Astrocyte (in vitro differentiated cells and primary cell): ENCODE measurements at regions not wholly inside any gene's neighbourhood (a gene's known extent, or its start where the extent isn't known, plus 50 kb on each side); places are given as distances from the start of the nearest gene placed in this dataset.

ENCODE experiments used
- EZH2 ChIP-seq: IDR thresholded peaks from 2 replicates; pipeline ENCODE4 v1.6.1; 2012; ENCODE audit warnings: mild to moderate bottlenecking, low read length, inconsistent platforms; ENCODE audit not compliant: insufficient read depth
- TF ChIP-seq, protein P1 (sequence below): IDR thresholded peaks from 2 replicates; pipeline ENCODE4 v1.5.1; 2011; ENCODE audit warnings: low read depth, mild to moderate bottlenecking, inconsistent platforms, low read length, moderate library complexity; ENCODE audit not compliant: insufficient read depth

DNA sequence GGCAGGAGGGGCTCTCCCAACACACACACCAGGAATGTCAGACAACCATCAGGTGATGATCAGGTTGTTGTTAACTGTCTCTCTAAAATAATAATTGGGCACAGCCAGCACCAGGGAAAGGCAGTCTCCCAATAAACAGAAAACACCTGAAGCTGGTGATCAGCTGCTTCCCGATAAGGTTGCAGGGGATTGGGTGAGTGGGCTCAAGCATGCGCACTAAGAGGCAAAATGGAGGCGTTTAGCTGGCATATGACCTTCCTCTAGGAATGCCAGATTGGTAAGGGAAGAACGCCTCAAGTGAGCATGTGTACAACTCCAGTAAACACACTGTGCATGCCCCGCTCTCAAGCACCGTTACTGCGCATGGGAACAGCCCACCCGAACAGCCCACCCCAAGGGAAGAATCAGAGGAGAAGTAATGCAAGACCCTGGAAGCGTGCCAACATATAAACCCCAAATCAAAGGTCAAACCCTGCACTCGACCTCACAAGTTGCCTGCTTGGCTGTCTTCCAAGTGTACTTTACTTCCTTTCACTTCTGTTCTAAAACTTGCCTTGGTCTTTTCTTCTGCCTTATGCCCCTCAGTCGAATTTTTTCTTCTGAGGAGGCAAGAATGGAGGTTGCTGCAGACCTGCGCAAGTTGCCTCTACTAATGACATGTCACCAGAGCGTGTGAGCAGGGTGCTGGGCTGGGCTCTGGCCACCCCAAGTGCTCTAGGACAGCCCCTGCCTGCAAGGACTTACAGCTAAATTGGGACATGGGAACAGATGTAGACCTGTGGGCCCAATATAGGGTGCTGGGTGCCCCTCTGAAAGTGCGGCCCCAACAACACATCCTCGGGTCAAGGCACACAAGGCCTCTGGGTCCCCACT is 200.8 kb downstream of the RHOU start:
- TF ChIP-seq, protein P1, sequence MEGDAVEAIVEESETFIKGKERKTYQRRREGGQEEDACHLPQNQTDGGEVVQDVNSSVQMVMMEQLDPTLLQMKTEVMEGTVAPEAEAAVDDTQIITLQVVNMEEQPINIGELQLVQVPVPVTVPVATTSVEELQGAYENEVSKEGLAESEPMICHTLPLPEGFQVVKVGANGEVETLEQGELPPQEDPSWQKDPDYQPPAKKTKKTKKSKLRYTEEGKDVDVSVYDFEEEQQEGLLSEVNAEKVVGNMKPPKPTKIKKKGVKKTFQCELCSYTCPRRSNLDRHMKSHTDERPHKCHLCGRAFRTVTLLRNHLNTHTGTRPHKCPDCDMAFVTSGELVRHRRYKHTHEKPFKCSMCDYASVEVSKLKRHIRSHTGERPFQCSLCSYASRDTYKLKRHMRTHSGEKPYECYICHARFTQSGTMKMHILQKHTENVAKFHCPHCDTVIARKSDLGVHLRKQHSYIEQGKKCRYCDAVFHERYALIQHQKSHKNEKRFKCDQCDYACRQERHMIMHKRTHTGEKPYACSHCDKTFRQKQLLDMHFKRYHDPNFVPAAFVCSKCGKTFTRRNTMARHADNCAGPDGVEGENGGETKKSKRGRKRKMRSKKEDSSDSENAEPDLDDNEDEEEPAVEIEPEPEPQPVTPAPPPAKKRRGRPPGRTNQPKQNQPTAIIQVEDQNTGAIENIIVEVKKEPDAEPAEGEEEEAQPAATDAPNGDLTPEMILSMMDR, result no peak
- TF ChIP-seq EZH2, result no peak
